Caco-2 (cell line): ENCODE measurements at regions not wholly inside any gene's neighbourhood (a gene's known extent, or its start where the extent isn't known, plus 50 kb on each side); places are given as distances from the start of the nearest gene placed in this dataset.

Source experiments
- BruUV-seq: library from RNA; stranded (reverse); fragments of 400-500 nt; replicated peaks from 2 replicates; lab custom pipeline; 2021; lab: Mats Ljungman, UMichigan
- CTCF ChIA-PET: fragments of 300-600 bp; sonication (Branson Sonifier 250); formaldehyde crosslinking; loops from one replicate; lab custom pipeline; 2022; ENCODE audit warnings: antibody characterized with exemption; lab: Charles Lee
- POLR2A ChIA-PET: fragments of 300-600 bp; sonication (Branson Sonifier 250); formaldehyde crosslinking; loops from one replicate; lab custom pipeline; 2022; ENCODE audit warnings: antibody characterized with exemption; lab: Charles Lee
- DNase-seq, 2 experiments: peaks; one replicate each; pipeline versions ENCODE4 v3.0.0 to v3.0.0-alpha.2; 2020 to 2022
- H3K27me3 ChIP-seq: replicated peaks from 2 replicates; pipeline ENCODE4 v1.6.0; 2011; ENCODE audit warnings: low read length; ENCODE audit not compliant: control insufficient read depth, insufficient read depth
- H3K36me3 ChIP-seq: 2 replicates; pipeline ENCODE4 v1.5.1; 2011; ENCODE audit warnings: low read length; ENCODE audit not compliant: control insufficient read depth, insufficient read depth
- H3K4me1 ChIP-seq: fragments of 250-450 bp; sonication (Bioruptor Pico); 2 replicates; pipeline ENCODE4 v1.5.1; 2020; ENCODE audit warnings: mild to moderate bottlenecking
- H3K4me3 ChIP-seq: 2 replicates; pipeline ENCODE4 v1.5.1; 2011; ENCODE audit warnings: low read depth, mild to moderate bottlenecking, control low read depth, low read length
- H3K9me3 ChIP-seq: fragments of 250-450 bp; sonication (Bioruptor Pico); 2 replicates; pipeline ENCODE4 v1.5.1; 2020; ENCODE audit warnings: mild to moderate bottlenecking, moderate library complexity
- H3K27ac Mint-ChIP-seq: one replicate; pipeline ENCODE4 v1.8.0; 2022; ENCODE audit warnings: mixed read lengths; ENCODE audit not compliant: unreplicated experiment
- H3K27me3 Mint-ChIP-seq: one replicate; pipeline ENCODE4 v1.8.0; 2022; ENCODE audit warnings: mixed read lengths; ENCODE audit not compliant: insufficient read depth, unreplicated experiment
- H3K36me3 Mint-ChIP-seq: one replicate; pipeline ENCODE4 v1.8.0; 2022; ENCODE audit warnings: mild to moderate bottlenecking, mixed read lengths; ENCODE audit not compliant: insufficient read depth, unreplicated experiment
- H3K4me1 Mint-ChIP-seq: one replicate; pipeline ENCODE4 v1.8.0; 2022; ENCODE audit warnings: low read depth, mixed read lengths; ENCODE audit not compliant: unreplicated experiment
- H3K4me3 Mint-ChIP-seq: one replicate; pipeline ENCODE4 v1.8.0; 2022; ENCODE audit warnings: mild to moderate bottlenecking, moderate library complexity, mixed read lengths; ENCODE audit not compliant: unreplicated experiment
- H3K9me3 Mint-ChIP-seq: one replicate; pipeline ENCODE4 v1.8.0; 2022; ENCODE audit warnings: mixed read lengths; ENCODE audit not compliant: unreplicated experiment
- CTCF ChIP-seq, 2 experiments: fragments of 200-600 bp in 1 of 2; IDR thresholded peaks; 1 replicate in 1 of 2; 2 replicates in 1 of 2; pipeline versions ENCODE4 v1.5.1 to v1.8.0; 2011 to 2022; ENCODE audit warnings: antibody characterized with exemption in 1 of 2, control low read depth in 1 of 2, inconsistent platforms in 1 of 2, low read depth in 1 of 2, low read length in 1 of 2, mild to moderate bottlenecking in 1 of 2, moderate library complexity in 1 of 2; ENCODE audit not compliant: insufficient read depth in 1 of 2, severe bottlenecking in 1 of 2, unreplicated experiment in 1 of 2
- intact Hi-C: fragments of 100-400 bp; cut with micrococcal nuclease; formaldehyde crosslinking; loops from one replicate; pipeline ENCODE4 v1.10.0; 2022; ENCODE audit not compliant: unreplicated experiment

DNA sequence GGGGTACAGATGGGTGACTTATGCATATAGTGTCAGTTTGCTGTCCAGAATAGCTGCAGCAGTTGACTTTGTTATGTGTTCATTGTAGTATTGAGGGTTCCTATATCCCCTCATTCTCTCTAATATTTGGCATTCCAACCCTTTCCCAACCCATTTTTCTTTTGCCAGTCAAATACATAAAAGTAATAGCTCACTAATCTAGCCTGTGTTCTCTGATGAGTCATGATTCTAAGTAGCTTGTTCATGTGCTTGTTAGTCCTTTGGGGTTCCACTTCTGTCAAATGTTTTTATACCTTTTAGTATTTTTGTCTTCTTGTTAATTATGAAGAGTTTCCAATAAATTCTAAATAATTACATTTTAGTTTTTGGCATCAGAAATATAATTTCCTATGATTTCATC lies 99.2 kb upstream of the MROH9 start:
- no TSS peak for BruUV-seq
- POLR2A ChIA-PET, result no interaction called here
- no peak overlapping the region for H3K4me3 ChIP-seq
- no peak overlapping the region for H3K27ac Mint-ChIP-seq
- peaks cover 7% of the 10 kb centered on the region for H3K9me3 Mint-ChIP-seq
- intact Hi-C loops, result no loop called here
- no peak overlapping the region for H3K4me3 Mint-ChIP-seq
- CTCF ChIA-PET, result no interaction called here
- TF ChIP-seq CTCF (IDR thresholded peaks at IDR 0.05; ENCODE audit: insufficient read depth in 1 of 2, low read depth in 1 of 2, low read length in 1 of 2, severe bottlenecking in 1 of 2, unreplicated experiment in 1 of 2), result no peak
- no peaks in the 10 kb centered on the region for H3K27me3 ChIP-seq
- H3K27me3 Mint-ChIP-seq, result no peaks in the 10 kb centered on the region
- H3K36me3 ChIP-seq, result no peaks in the 10 kb centered on the region
- H3K36me3 Mint-ChIP-seq, result no peaks in the 10 kb centered on the region
- DNase-seq, result no peak
- no peaks in the 10 kb centered on the region; the same call in 1 of the 2 replicates for H3K9me3 ChIP-seq
- no peaks in the 10 kb centered on the region for H3K4me1 ChIP-seq
- H3K4me1 Mint-ChIP-seq, result no peaks in the 10 kb centered on the region

GRCh38 chr1:170840371-170840770 lies 95.0 kb upstream of the MROH9 start:
- H3K27me3 Mint-ChIP-seq, result no peaks in the 10 kb centered on the region
- no peak for TF ChIP-seq CTCF (IDR thresholded peaks at IDR 0.05; ENCODE audit: insufficient read depth in 1 of 2, low read depth in 1 of 2, low read length in 1 of 2, severe bottlenecking in 1 of 2, unreplicated experiment in 1 of 2)
- H3K4me3 Mint-ChIP-seq, result no peak overlapping the region
- CTCF ChIA-PET, result no interaction called here
- Histone ChIP-seq H3K36me3 (no peaks in the 10 kb centered on the region), H3K4me3 (no peak overlapping the region), H3K9me3 (no peaks in the 10 kb centered on the region; the same call in 1 of the 2 replicates), H3K4me1 (no peaks in the 10 kb centered on the region), H3K27me3 (no peaks in the 10 kb centered on the region)
- BruUV-seq, result no TSS peak
- no peak for DNase-seq
- H3K4me1 Mint-ChIP-seq, result no peaks in the 10 kb centered on the region
- no peaks in the 10 kb centered on the region for H3K36me3 Mint-ChIP-seq
- intact Hi-C loops, result no loop called here
- H3K27ac Mint-ChIP-seq, result no peak overlapping the region
- POLR2A ChIA-PET, result no interaction called here
- peaks cover 7% of the 10 kb centered on the region for H3K9me3 Mint-ChIP-seq

GRCh38 chr1:170853302-170853701 lies 82.0 kb upstream of the MROH9 start:
- Mint-ChIP-seq H3K27ac (no peak overlapping the region), H3K9me3 (no peaks in the 10 kb centered on the region), H3K4me1 (no peaks in the 10 kb centered on the region), H3K4me3 (no peak overlapping the region), H3K36me3 (no peaks in the 10 kb centered on the region), H3K27me3 (peaks cover 14% of the 10 kb centered on the region)
- Histone ChIP-seq H3K9me3 (no peaks in the 10 kb centered on the region), H3K4me1 (no peaks in the 10 kb centered on the region), H3K27me3 (no peaks in the 10 kb centered on the region), H3K36me3 (no peaks in the 10 kb centered on the region), H3K4me3 (no peak overlapping the region)
- no peak for TF ChIP-seq CTCF (IDR thresholded peaks at IDR 0.05; ENCODE audit: insufficient read depth in 1 of 2, low read depth in 1 of 2, low read length in 1 of 2, severe bottlenecking in 1 of 2, unreplicated experiment in 1 of 2)
- ChIA-PET CTCF (no interaction called here), POLR2A (no interaction called here)
- no TSS peak for BruUV-seq
- DNase-seq, result no peak
- intact Hi-C loops, result no loop called here
